Fibroblast of lung (primary cell): ENCODE measurements at regions not wholly inside any gene's neighbourhood (a gene's known extent, or its start where the extent isn't known, plus 50 kb on each side); places are given as distances from the start of the nearest gene placed in this dataset.

Experiments used
- EZH2 ChIP-seq: IDR thresholded peaks from 2 replicates; pipeline ENCODE4 v1.5.1; 2012; ENCODE audit warnings: low read length, control low read depth, mild to moderate bottlenecking; ENCODE audit errors: missing control alignments
- TF ChIP-seq, protein P1 (sequence below), 2 donors: IDR thresholded peaks in 1 of 2; conservative IDR thresholded peaks in 1 of 2; 1 replicate in 1 of 2; 2 replicates in 1 of 2; pipeline ENCODE4 v1.5.1; 2011 to 2012; ENCODE audit warnings: low read length in 2 of 2, control low read depth in 1 of 2, inconsistent platforms in 1 of 2, low read depth in 1 of 2, mild to moderate bottlenecking in 1 of 2

GRCh38 chr6:104109806-104110205 is 749.9 kb downstream of the HACE1 start:
- TF ChIP-seq, protein P1, sequence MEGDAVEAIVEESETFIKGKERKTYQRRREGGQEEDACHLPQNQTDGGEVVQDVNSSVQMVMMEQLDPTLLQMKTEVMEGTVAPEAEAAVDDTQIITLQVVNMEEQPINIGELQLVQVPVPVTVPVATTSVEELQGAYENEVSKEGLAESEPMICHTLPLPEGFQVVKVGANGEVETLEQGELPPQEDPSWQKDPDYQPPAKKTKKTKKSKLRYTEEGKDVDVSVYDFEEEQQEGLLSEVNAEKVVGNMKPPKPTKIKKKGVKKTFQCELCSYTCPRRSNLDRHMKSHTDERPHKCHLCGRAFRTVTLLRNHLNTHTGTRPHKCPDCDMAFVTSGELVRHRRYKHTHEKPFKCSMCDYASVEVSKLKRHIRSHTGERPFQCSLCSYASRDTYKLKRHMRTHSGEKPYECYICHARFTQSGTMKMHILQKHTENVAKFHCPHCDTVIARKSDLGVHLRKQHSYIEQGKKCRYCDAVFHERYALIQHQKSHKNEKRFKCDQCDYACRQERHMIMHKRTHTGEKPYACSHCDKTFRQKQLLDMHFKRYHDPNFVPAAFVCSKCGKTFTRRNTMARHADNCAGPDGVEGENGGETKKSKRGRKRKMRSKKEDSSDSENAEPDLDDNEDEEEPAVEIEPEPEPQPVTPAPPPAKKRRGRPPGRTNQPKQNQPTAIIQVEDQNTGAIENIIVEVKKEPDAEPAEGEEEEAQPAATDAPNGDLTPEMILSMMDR (conservative IDR thresholded peaks at IDR 0.05 in 1 of 2, IDR thresholded peaks at IDR 0.05 in 1 of 2; ENCODE audit: low read depth in 1 of 2, low read length in 2 of 2) = no peak
- TF ChIP-seq EZH2 = no peak
